ENCODE measurements at regions not wholly inside any gene's neighbourhood (a gene's known extent, or its start where the extent isn't known, plus 50 kb on each side); places are given as distances from the start of the nearest gene placed in this dataset.

DNA sequence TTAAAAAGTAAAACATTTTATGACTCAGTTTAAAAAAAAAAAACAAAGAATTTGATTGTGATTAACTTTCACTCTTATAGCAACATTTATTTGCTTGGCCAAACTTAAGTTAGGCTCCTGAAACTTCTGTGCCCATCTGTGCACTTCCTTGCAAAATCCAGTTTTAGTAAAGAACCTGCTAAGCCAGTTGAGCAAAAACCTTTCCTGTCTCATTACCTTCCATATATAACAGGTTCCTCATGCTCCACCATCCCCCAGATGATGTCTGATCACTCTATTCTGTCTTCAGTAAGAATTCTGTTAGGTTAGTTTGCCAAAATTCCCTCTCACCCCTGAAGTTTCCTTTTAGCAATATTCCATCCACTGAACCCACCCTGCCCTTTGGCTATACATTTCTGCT lies 1200.5 kb downstream of the C4orf33 start:
- TF ChIP-seq EZH2 (IDR thresholded peaks at IDR 0.05; ENCODE audit: insufficient read depth, poor library complexity, severe bottlenecking) (no peak), EZH2phosphoT487 (IDR thresholded peaks at IDR 0.05; ENCODE audit: insufficient read depth, low read depth) (no peak)

All from GM23248 (cell line).